ENCODE measurements at regions not wholly inside any gene's neighbourhood (a gene's known extent, or its start where the extent isn't known, plus 50 kb on each side); places are given as distances from the start of the nearest gene placed in this dataset.

DNA sequence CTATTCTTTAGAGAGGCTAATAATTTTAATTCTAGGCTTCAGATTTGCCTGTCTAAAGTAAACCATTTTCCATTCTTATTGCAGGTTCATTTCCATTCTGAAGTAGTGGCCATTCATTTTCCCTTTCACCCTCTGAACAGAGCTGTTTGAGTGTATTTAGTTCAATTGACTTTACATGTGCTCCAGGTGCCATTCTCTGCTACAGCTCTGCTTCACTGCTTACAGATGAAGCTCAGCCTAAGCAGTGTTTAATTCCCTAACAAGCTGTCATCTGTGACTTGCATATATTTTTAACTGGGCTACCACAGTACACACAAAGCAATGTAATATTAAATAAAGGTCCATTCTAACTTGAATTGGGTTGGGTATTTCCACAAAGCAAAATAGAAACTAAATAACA, 1031.6 kb downstream of the KCNT2 start:
- TF ChIP-seq, protein P1, sequence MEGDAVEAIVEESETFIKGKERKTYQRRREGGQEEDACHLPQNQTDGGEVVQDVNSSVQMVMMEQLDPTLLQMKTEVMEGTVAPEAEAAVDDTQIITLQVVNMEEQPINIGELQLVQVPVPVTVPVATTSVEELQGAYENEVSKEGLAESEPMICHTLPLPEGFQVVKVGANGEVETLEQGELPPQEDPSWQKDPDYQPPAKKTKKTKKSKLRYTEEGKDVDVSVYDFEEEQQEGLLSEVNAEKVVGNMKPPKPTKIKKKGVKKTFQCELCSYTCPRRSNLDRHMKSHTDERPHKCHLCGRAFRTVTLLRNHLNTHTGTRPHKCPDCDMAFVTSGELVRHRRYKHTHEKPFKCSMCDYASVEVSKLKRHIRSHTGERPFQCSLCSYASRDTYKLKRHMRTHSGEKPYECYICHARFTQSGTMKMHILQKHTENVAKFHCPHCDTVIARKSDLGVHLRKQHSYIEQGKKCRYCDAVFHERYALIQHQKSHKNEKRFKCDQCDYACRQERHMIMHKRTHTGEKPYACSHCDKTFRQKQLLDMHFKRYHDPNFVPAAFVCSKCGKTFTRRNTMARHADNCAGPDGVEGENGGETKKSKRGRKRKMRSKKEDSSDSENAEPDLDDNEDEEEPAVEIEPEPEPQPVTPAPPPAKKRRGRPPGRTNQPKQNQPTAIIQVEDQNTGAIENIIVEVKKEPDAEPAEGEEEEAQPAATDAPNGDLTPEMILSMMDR (IDR thresholded peaks at IDR 0.05; ENCODE audit: extremely low read depth in 1 of 2, insufficient read depth in 1 of 2, low read depth in 1 of 2, low read length in 2 of 2) = no peak
- TF ChIP-seq POLR2A (IDR thresholded peaks at IDR 0.05; ENCODE audit: low read depth, low read length) = no peak
- no peak for TF ChIP-seq POLR2AphosphoS5 (IDR thresholded peaks at IDR 0.05; ENCODE audit: insufficient read depth, low read depth, low read length)
- no peak for TF ChIP-seq MYC (IDR thresholded peaks at IDR 0.05; ENCODE audit: low read depth, low read length)
- TF ChIP-seq EZH2 (IDR thresholded peaks at IDR 0.05; ENCODE audit: borderline replicate concordance, low read depth, low read length, severe bottlenecking) = no peak
